H1 (cell line): ENCODE measurements at regions not wholly inside any gene's neighbourhood (a gene's known extent, or its start where the extent isn't known, plus 50 kb on each side); places are given as distances from the start of the nearest gene placed in this dataset.
A peak's percentile ranks its signal among the peaks of the same experiment; 100 is the strongest.

ENCODE experiments used
- CTCF ChIA-PET: fragments of 300-600 bp; sonication (Branson Sonifier 250); formaldehyde crosslinking; loops from one replicate; lab custom pipeline; 2021; ENCODE audit not compliant: partially characterized antibody; lab: Charles Lee
- POLR2A ChIA-PET: fragments of 300-600 bp; sonication (Branson Sonifier 250); formaldehyde crosslinking; loops from one replicate; lab custom pipeline; 2021; ENCODE audit warnings: inconsistent platforms; ENCODE audit not compliant: partially characterized antibody; lab: Charles Lee
- DNase-seq, 2 experiments: peaks; one replicate each; pipeline versions ENCODE4 v3.0.0 to v3.0.0-alpha.2; 2010 to 2022; ENCODE audit warnings: low spot score in 2 of 2, low read depth in 1 of 2, mixed read lengths in 1 of 2
- FAIRE-seq: peaks from 2 replicates; lab custom pipeline; 2011; peaks lifted over from hg19 to GRCh38; lab: Jason Lieb, UNC
- H2AFZ ChIP-seq: 2 replicates; pipeline ENCODE4 v1.8.1; 2012; ENCODE audit warnings: low read length, inconsistent platforms
- H2AK5ac ChIP-seq: 2 replicates; pipeline ENCODE4 v1.6.1; 2013; ENCODE audit warnings: low read depth, low read length
- H2BK120ac ChIP-seq: replicated peaks from 2 replicates; pipeline ENCODE3; 2013; ENCODE audit warnings: low read depth, low read length, inconsistent platforms
- H2BK12ac ChIP-seq: 2 replicates; pipeline ENCODE4 v1.6.1; 2013; ENCODE audit warnings: low read depth, low read length
- H2BK15ac ChIP-seq: 2 replicates; pipeline ENCODE4 v1.6.1; 2013; ENCODE audit warnings: low read length
- H2BK20ac ChIP-seq: 2 replicates; pipeline ENCODE4 v1.6.1; 2013; ENCODE audit warnings: low read length
- H2BK5ac ChIP-seq: 2 replicates; pipeline ENCODE4 v1.6.1; 2013; ENCODE audit warnings: low read depth, low read length
- H3K14ac ChIP-seq: 2 replicates; pipeline ENCODE4 v1.6.1; 2013; ENCODE audit warnings: inconsistent platforms; ENCODE audit not compliant: insufficient read length
- H3K18ac ChIP-seq: 2 replicates; pipeline ENCODE4 v1.6.1; 2013; ENCODE audit warnings: low read length; ENCODE audit errors: extremely low read depth
- H3K23ac ChIP-seq: 2 replicates; pipeline ENCODE4 v1.6.1; 2013; ENCODE audit warnings: inconsistent platforms; ENCODE audit not compliant: insufficient read length
- H3K23me2 ChIP-seq: 2 replicates; pipeline ENCODE4 v1.6.1; 2013; ENCODE audit warnings: low read depth, low read length
- H3K27ac ChIP-seq: 2 replicates; pipeline ENCODE4 v1.6.1; 2011; ENCODE audit warnings: low read depth, low read length, inconsistent platforms
- H3K27me3 ChIP-seq, 4 experiments: replicated peaks in 1 of 4; 1 replicate in 1 of 4; 2 replicates in 3 of 4; pipeline versions ENCODE4 v1.6.1 to v1.8.1; 2011 to 2013; ENCODE audit warnings: low read length in 3 of 4, mild to moderate bottlenecking in 3 of 4, inconsistent platforms in 2 of 4, mixed read lengths in 2 of 4, moderate library complexity in 1 of 4; ENCODE audit not compliant: control insufficient read depth in 3 of 4, insufficient read depth in 3 of 4; ENCODE audit errors: extremely low read depth in 1 of 4
- H3K36me3 ChIP-seq, 4 experiments: 2 replicates each; pipeline versions ENCODE4 v1.6.1 to v1.8.1; 2011 to 2013; ENCODE audit warnings: mild to moderate bottlenecking in 4 of 4, low read length in 3 of 4, moderate library complexity in 2 of 4, control low read depth in 1 of 4, inconsistent platforms in 1 of 4; ENCODE audit not compliant: insufficient read depth in 4 of 4, control insufficient read depth in 2 of 4
- H3K4ac ChIP-seq: replicated peaks from 2 replicates; pipeline ENCODE3; 2013; ENCODE audit warnings: low read length, low read depth, mixed read lengths, inconsistent platforms; ENCODE audit not compliant: insufficient read length
- H3K4me1 ChIP-seq, 4 experiments: replicated peaks in 1 of 4; 1 replicate in 1 of 4; 2 replicates in 3 of 4; pipeline versions ENCODE4 v1.6.1 to v1.8.1; 2011 to 2013; ENCODE audit warnings: low read length in 3 of 4, inconsistent platforms in 2 of 4, mixed read lengths in 1 of 4; ENCODE audit not compliant: insufficient read depth in 4 of 4, control insufficient read depth in 3 of 4
- H3K4me2 ChIP-seq, 2 experiments: 2 replicates each; pipeline versions ENCODE4 v1.6.1 to v1.8.1; 2011 to 2013; ENCODE audit warnings: low read depth in 2 of 2, low read length in 2 of 2, control low read depth in 1 of 2, inconsistent platforms in 1 of 2, mild to moderate bottlenecking in 1 of 2; ENCODE audit not compliant: insufficient read depth in 1 of 2
- H3K4me3 ChIP-seq, 4 experiments: fragments of 200-600, 300-600 bp in 1 of 4; sonication (generic), shearing (Covaris generic), sonication (Bioruptor Twin) in 1 of 4; 2 replicates each; pipeline versions ENCODE4 v1.5.1 to v1.8.1; 2011 to 2016; ENCODE audit warnings: low read length in 4 of 4, low read depth in 3 of 4, control low read depth in 2 of 4, inconsistent platforms in 2 of 4, mild to moderate bottlenecking in 2 of 4, mixed read lengths in 1 of 4, moderate library complexity in 1 of 4; ENCODE audit not compliant: insufficient read depth in 2 of 4; ENCODE audit errors: extremely low read depth in 1 of 4
- H3K56ac ChIP-seq: replicated peaks from 2 replicates; pipeline ENCODE3; 2013; ENCODE audit warnings: low read depth, mild to moderate bottlenecking, mixed read lengths, low read length, inconsistent platforms; ENCODE audit not compliant: insufficient read length
- H3K79me1 ChIP-seq: 2 replicates; pipeline ENCODE4 v1.6.1; 2013; ENCODE audit warnings: low read depth, low read length, control low read depth
- H3K79me2 ChIP-seq, 2 experiments: 2 replicates each; pipeline versions ENCODE4 v1.6.1 to v1.8.1; 2012 to 2013; ENCODE audit warnings: low read length in 2 of 2, mild to moderate bottlenecking in 2 of 2, inconsistent platforms in 1 of 2; ENCODE audit not compliant: insufficient read depth in 2 of 2, control insufficient read depth in 1 of 2
- H3K9ac ChIP-seq, 4 experiments: replicated peaks in 1 of 4; 1 replicate in 1 of 4; 2 replicates in 3 of 4; pipeline versions ENCODE4 v1.6.1 to v1.8.1; 2011 to 2013; ENCODE audit warnings: low read depth in 3 of 4, low read length in 3 of 4, control low read depth in 2 of 4, mild to moderate bottlenecking in 2 of 4, moderate library complexity in 2 of 4, inconsistent platforms in 1 of 4; ENCODE audit errors: extremely low read depth in 1 of 4
- H3K9me3 ChIP-seq, 2 experiments: 2 replicates each; pipeline versions ENCODE4 v1.6.1 to v1.8.1; 2012 to 2013; ENCODE audit warnings: mild to moderate bottlenecking in 2 of 2, moderate library complexity in 2 of 2, control low read depth in 1 of 2, inconsistent platforms in 1 of 2, low read depth in 1 of 2, low read length in 1 of 2, mixed read lengths in 1 of 2; ENCODE audit not compliant: insufficient read depth in 2 of 2
- H4K20me1 ChIP-seq, 2 experiments: replicated peaks in 1 of 2; 2 replicates each; pipeline versions ENCODE3 to v1.8.1; 2011 to 2013; ENCODE audit warnings: inconsistent platforms in 2 of 2, low read length in 2 of 2, mild to moderate bottlenecking in 1 of 2; ENCODE audit not compliant: insufficient read depth in 2 of 2, control insufficient read depth in 1 of 2
- H4K5ac ChIP-seq: 2 replicates; pipeline ENCODE4 v1.6.1; 2013; ENCODE audit warnings: low read length, low read depth, mixed read lengths, inconsistent platforms; ENCODE audit not compliant: insufficient read length
- H4K8ac ChIP-seq: 2 replicates; pipeline ENCODE4 v1.8.0; 2013; ENCODE audit warnings: mild to moderate bottlenecking, moderate library complexity, low read length, inconsistent platforms; ENCODE audit not compliant: insufficient read depth; ENCODE audit errors: extremely low read depth
- H4K91ac ChIP-seq: replicated peaks from 2 replicates; pipeline ENCODE3; 2013; ENCODE audit warnings: low read length, mixed read lengths, inconsistent platforms; ENCODE audit not compliant: insufficient read length
- BRCA1 ChIP-seq: IDR thresholded peaks from 2 replicates; pipeline ENCODE4 v1.6.1; 2012; ENCODE audit warnings: low read depth, low read length, improper control_type of control experiment
- CTBP2 ChIP-seq: IDR thresholded peaks from 2 replicates; pipeline ENCODE4 v1.7.0; 2011; ENCODE audit warnings: borderline replicate concordance, mild to moderate bottlenecking, moderate library complexity, mixed read lengths, low read length; ENCODE audit not compliant: insufficient read depth, insufficient read length
- HDAC2 ChIP-seq, 2 experiments: fragments of 300-600 bp in 1 of 2; sonication (generic) in 1 of 2; IDR thresholded peaks; 2 replicates each; pipeline ENCODE4 v1.6.1; 2011 to 2012; ENCODE audit warnings: low read depth in 2 of 2, low read length in 2 of 2, mild to moderate bottlenecking in 2 of 2, moderate library complexity in 2 of 2, borderline replicate concordance in 1 of 2, inconsistent platforms in 1 of 2
- SP1 ChIP-seq: IDR thresholded peaks from 2 replicates; pipeline ENCODE4 v1.6.1; 2011; ENCODE audit warnings: low read depth, low read length
- USF2 ChIP-seq: IDR thresholded peaks from 2 replicates; pipeline ENCODE4 v1.6.1; 2011; ENCODE audit warnings: low read length, improper control_type of control experiment
- WGBS, 2 experiments: shearing (Covaris generic) in 1 of 2; methylation state at CpG; one replicate each; pipeline versions ENCODE4 v1.1.6 to v1.1.7; 2013 to 2015; ENCODE audit warnings: low lambda C conversion rate in 2 of 2, mixed read lengths in 2 of 2, inconsistent platforms in 1 of 2, low coverage in 1 of 2, missing lambda C conversion rate in 1 of 2; ENCODE audit not compliant: insufficient replicate concordance in 2 of 2, insufficient coverage in 1 of 2, insufficient read length in 1 of 2; ENCODE audit errors: extremely low coverage in 1 of 2, missing lambda C conversion rate in 1 of 2; 5-methylcytosine and 5-hydroxymethylcytosine counted together

- H3K23ac ChIP-seq = no peak overlapping the region
- H4K8ac ChIP-seq = no peak overlapping the region
- no peak overlapping the region for H3K4me2 ChIP-seq
- WGBS, 2 experiments = 91% methylated on average over 1 of the region's 1 CpG; no CpG with 5 or more reads in 1 of the 2 experiments
- DNase-seq (no peak), FAIRE-seq (no peak)
- peak overlapping the region; percentile 54; the same call in 1 of the 2 replicates for H2AFZ ChIP-seq
- H3K23me2 ChIP-seq = no peaks in the 10 kb centered on the region
- H2BK5ac ChIP-seq = no peak overlapping the region
- no peak overlapping the region for H3K9ac ChIP-seq
- H2BK20ac ChIP-seq = no peak overlapping the region
- H2BK12ac ChIP-seq = no peak overlapping the region
- no peak overlapping the region for H2BK120ac ChIP-seq
- no peak overlapping the region for H4K5ac ChIP-seq
- no peak overlapping the region for H3K56ac ChIP-seq
- H4K20me1 ChIP-seq = no peaks in the 10 kb centered on the region
- H3K79me2 ChIP-seq = no peaks in the 10 kb centered on the region
- no peak overlapping the region for H2AK5ac ChIP-seq
- H3K4ac ChIP-seq = no peak overlapping the region
- no peaks in the 10 kb centered on the region for H3K4me1 ChIP-seq
- H3K27me3 ChIP-seq = no peaks in the 10 kb centered on the region
- no peaks in the 10 kb centered on the region for H3K9me3 ChIP-seq
- CTCF ChIA-PET = no interaction called here
- POLR2A ChIA-PET = no interaction called here
- H3K27ac ChIP-seq = no peak overlapping the region
- no peak overlapping the region for H2BK15ac ChIP-seq
- no peak overlapping the region for H3K4me3 ChIP-seq
- H4K91ac ChIP-seq = no peak overlapping the region
- no peak overlapping the region for H3K14ac ChIP-seq
- H3K36me3 ChIP-seq = no peaks in the 10 kb centered on the region
- TF ChIP-seq HDAC2 (IDR thresholded peaks at IDR 0.05; ENCODE audit: borderline replicate concordance in 1 of 2, low read depth in 2 of 2, low read length in 2 of 2) (no peak), CTBP2 (no peak), USF2 (no peak), SP1 (no peak), BRCA1 (no peak)
- H3K79me1 ChIP-seq = no peaks in the 10 kb centered on the region
- H3K18ac ChIP-seq = no peak overlapping the region
Measured at GRCh38 chr13:65505941-65506340, 1724.2 kb downstream of the PCDH9 start.
